ENCODE measurements at regions not wholly inside any gene's neighbourhood (a gene's known extent, or its start where the extent isn't known, plus 50 kb on each side); places are given as distances from the start of the nearest gene placed in this dataset.

DNA sequence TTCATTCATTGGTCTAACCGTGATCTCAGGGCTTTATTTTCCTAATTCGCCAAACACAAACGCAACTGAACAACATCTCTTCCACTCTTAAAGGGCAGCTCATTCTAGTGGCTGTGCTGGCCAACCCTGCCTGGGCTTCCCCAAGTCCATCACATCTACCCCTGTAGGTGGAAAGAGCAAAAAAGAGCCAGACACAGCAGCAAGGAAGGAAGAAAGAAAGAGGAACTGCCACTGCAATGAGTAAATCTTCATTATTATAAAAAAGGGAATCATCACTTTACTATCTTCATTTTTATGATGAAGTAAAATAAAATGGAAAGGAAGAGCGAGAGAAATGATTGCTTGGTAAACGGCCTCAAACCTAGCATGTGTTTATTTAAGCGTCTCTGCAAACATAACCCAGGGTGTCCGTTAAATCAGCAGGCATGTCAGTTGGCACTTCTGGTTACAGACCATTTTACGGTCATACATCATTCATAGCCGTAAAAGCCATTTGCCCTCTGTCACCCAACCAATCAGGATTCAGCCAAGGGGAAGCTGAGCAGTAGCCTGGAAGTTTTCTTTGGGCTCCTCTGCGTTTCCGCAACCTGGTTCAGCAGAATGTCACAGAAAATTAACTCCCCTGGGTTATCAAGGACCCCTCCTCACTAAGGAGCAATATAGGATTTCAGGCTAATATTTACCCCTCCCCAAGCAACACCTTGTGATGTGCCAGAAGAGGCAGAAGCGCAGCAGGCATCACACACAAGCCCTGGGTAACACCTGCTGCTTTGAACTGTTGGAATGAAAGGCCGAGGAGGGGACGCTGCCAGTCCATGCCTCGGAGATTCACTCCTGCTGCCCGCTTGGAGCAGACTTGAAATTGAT is 234.0 kb downstream of the SNX10 start:
- Histone ChIP-seq H3K9me3 (ENCODE audit: control insufficient read depth, insufficient read depth, low read depth, low read length) (no peaks in the 10 kb centered on the region), H3K79me2 (ENCODE audit: control insufficient read depth, insufficient read depth, low read length) (no peaks in the 10 kb centered on the region), H3K27me3 (ENCODE audit: control insufficient read depth, insufficient read depth, low read length) (no peaks in the 10 kb centered on the region), H2AFZ (ENCODE audit: low read length) (no peak overlapping the region), H3K9ac (ENCODE audit: insufficient read depth, low read length) (no peak overlapping the region), H3K4me1 (ENCODE audit: control insufficient read depth, extremely low read depth, insufficient read depth, low read length) (no peaks in the 10 kb centered on the region), H3K4me3 (replicated peaks in 1 of 4; ENCODE audit: control extremely low read depth in 1 of 4, insufficient read depth in 1 of 4, low read depth in 3 of 4, low read length in 4 of 4) (no peak overlapping the region), H3K27ac (ENCODE audit: insufficient read depth, low read length) (no peak overlapping the region), H3K36me3 (ENCODE audit: control insufficient read depth, insufficient read depth, low read length) (no peaks in the 10 kb centered on the region), H4K20me1 (ENCODE audit: control insufficient read depth, extremely low read depth, insufficient read depth, low read length) (no peaks in the 10 kb centered on the region), H3K4me2 (ENCODE audit: extremely low read depth, insufficient read depth, low read length) (no peak overlapping the region)
- DNase-seq (ENCODE audit: low read depth in 2 of 2), result no peak
- TF ChIP-seq EZH2 (IDR thresholded peaks at IDR 0.05; ENCODE audit: low read length, missing control alignments), result no peak
- TF ChIP-seq, protein P1, sequence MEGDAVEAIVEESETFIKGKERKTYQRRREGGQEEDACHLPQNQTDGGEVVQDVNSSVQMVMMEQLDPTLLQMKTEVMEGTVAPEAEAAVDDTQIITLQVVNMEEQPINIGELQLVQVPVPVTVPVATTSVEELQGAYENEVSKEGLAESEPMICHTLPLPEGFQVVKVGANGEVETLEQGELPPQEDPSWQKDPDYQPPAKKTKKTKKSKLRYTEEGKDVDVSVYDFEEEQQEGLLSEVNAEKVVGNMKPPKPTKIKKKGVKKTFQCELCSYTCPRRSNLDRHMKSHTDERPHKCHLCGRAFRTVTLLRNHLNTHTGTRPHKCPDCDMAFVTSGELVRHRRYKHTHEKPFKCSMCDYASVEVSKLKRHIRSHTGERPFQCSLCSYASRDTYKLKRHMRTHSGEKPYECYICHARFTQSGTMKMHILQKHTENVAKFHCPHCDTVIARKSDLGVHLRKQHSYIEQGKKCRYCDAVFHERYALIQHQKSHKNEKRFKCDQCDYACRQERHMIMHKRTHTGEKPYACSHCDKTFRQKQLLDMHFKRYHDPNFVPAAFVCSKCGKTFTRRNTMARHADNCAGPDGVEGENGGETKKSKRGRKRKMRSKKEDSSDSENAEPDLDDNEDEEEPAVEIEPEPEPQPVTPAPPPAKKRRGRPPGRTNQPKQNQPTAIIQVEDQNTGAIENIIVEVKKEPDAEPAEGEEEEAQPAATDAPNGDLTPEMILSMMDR (conservative IDR thresholded peaks at IDR 0.05 in 1 of 2, IDR thresholded peaks at IDR 0.05 in 1 of 2; ENCODE audit: low read depth in 1 of 2, low read length in 2 of 2), result no peak

- H3K4me2 ChIP-seq (ENCODE audit: extremely low read depth, insufficient read depth, low read length), result no peak overlapping the region
- no peak overlapping the region for H2AFZ ChIP-seq (ENCODE audit: low read length)
- H3K27me3 ChIP-seq (ENCODE audit: control insufficient read depth, insufficient read depth, low read length), result no peaks in the 10 kb centered on the region
- no peaks in the 10 kb centered on the region for H3K9me3 ChIP-seq (ENCODE audit: control insufficient read depth, insufficient read depth, low read depth, low read length)
- no peak overlapping the region for H3K4me3 ChIP-seq (replicated peaks in 1 of 4; ENCODE audit: control extremely low read depth in 1 of 4, insufficient read depth in 1 of 4, low read depth in 3 of 4, low read length in 4 of 4)
- no peak for DNase-seq (ENCODE audit: low read depth in 2 of 2)
- no peaks in the 10 kb centered on the region for H3K36me3 ChIP-seq (ENCODE audit: control insufficient read depth, insufficient read depth, low read length)
- no peak overlapping the region for H3K9ac ChIP-seq (ENCODE audit: insufficient read depth, low read length)
- no peaks in the 10 kb centered on the region for H4K20me1 ChIP-seq (ENCODE audit: control insufficient read depth, extremely low read depth, insufficient read depth, low read length)
- no peak overlapping the region for H3K27ac ChIP-seq (ENCODE audit: insufficient read depth, low read length)
- TF ChIP-seq EZH2 (IDR thresholded peaks at IDR 0.05; ENCODE audit: low read length, missing control alignments), result no peak
- TF ChIP-seq, protein P1 (conservative IDR thresholded peaks at IDR 0.05 in 1 of 2, IDR thresholded peaks at IDR 0.05 in 1 of 2; ENCODE audit: low read depth in 1 of 2, low read length in 2 of 2), result no peak
- H3K4me1 ChIP-seq (ENCODE audit: control insufficient read depth, extremely low read depth, insufficient read depth, low read length), result no peaks in the 10 kb centered on the region
- H3K79me2 ChIP-seq (ENCODE audit: control insufficient read depth, insufficient read depth, low read length), result no peaks in the 10 kb centered on the region
These were observed 234.6 kb downstream of the SNX10 start for GRCh38 chr7:26526265-26526587.

DNA sequence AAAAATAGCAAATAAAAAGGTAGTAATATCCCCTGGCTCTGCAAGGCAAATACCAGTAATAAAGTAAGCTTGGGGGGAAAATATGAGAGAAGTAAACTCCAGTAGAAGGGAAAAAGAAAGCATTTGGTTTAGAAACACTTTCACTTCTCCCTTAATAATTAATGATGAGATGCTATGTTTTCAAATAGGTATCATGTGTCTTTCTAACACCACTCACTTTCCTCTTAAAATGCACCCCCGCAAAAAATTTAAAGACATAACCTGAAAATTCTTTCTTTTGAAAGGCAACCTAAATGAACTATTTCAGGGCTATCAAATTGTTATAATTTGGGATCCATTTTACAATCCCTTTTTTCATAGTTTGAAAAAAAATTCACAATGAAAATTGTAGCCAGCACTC is 240.3 kb downstream of the SNX10 start:
- no peak for TF ChIP-seq EZH2 (IDR thresholded peaks at IDR 0.05; ENCODE audit: low read length, missing control alignments)
- TF ChIP-seq, protein P1 (conservative IDR thresholded peaks at IDR 0.05 in 1 of 2, IDR thresholded peaks at IDR 0.05 in 1 of 2; ENCODE audit: low read depth in 1 of 2, low read length in 2 of 2), result no peak
- Histone ChIP-seq H4K20me1 (ENCODE audit: control insufficient read depth, extremely low read depth, insufficient read depth, low read length) (no peaks in the 10 kb centered on the region), H3K27me3 (ENCODE audit: control insufficient read depth, insufficient read depth, low read length) (no peaks in the 10 kb centered on the region), H3K36me3 (ENCODE audit: control insufficient read depth, insufficient read depth, low read length) (no peaks in the 10 kb centered on the region), H2AFZ (ENCODE audit: low read length) (no peak overlapping the region), H3K27ac (ENCODE audit: insufficient read depth, low read length) (no peak overlapping the region), H3K9me3 (ENCODE audit: control insufficient read depth, insufficient read depth, low read depth, low read length) (no peaks in the 10 kb centered on the region), H3K79me2 (ENCODE audit: control insufficient read depth, insufficient read depth, low read length) (no peaks in the 10 kb centered on the region), H3K4me1 (ENCODE audit: control insufficient read depth, extremely low read depth, insufficient read depth, low read length) (no peaks in the 10 kb centered on the region), H3K9ac (ENCODE audit: insufficient read depth, low read length) (no peak overlapping the region), H3K4me2 (ENCODE audit: extremely low read depth, insufficient read depth, low read length) (no peak overlapping the region), H3K4me3 (replicated peaks in 1 of 4; ENCODE audit: control extremely low read depth in 1 of 4, insufficient read depth in 1 of 4, low read depth in 3 of 4, low read length in 4 of 4) (no peak overlapping the region)
- no peak for DNase-seq (ENCODE audit: low read depth in 2 of 2)
